Stimulated activated CD4-positive, alpha-beta T cell treated with anti-CD3 and anti-CD28 coated beads, Interleukin-1b, Interleukin-23, amount 100 ng/mL, for 4 hours (primary cell): ENCODE measurements at regions not wholly inside any gene's neighbourhood (a gene's known extent, or its start where the extent isn't known, plus 50 kb on each side); places are given as distances from the start of the nearest gene placed in this dataset.
"Not testable (repeated sequence)": the region's sequence is repeated elsewhere in the genome, so short reads cannot be mapped to it uniquely, and the experiment has no call there.

Experiments used
- DNase-seq, 2 donors: peaks; one replicate each; pipeline ENCODE4 v3.0.0-alpha.2; 2020; ENCODE audit warnings: low read depth in 2 of 2

DNA sequence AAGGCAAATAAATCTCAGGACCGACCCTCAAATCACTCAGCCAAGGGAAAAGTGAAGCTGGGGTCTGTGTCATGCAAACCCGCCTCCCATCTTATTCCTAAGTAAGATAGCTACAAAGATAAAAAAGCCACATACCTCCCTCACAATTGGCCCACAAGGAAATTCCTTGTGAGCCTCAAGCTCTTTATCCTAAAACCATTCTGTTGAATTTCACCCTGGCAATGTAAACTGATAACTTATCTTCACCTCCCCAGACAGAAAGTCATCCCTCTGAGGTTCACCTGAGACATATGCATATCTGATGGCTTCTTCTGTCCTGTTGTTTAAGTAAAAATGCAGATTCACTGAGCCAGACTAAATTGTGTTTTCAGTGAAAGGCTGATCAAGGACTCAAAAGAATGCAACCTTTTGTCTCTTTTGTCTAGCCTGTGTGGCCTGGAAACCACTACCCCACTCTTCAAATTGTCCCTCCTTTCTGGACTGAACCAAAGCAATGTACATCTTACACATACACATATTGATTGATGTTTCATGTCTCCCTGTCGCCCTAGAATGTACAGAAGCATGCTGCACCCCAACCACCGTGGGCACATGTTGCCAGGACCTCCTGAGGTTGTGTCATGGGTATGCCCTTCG lies 91.3 kb downstream of the MFAP3L start:
- DNase-seq = no peak

DNA sequence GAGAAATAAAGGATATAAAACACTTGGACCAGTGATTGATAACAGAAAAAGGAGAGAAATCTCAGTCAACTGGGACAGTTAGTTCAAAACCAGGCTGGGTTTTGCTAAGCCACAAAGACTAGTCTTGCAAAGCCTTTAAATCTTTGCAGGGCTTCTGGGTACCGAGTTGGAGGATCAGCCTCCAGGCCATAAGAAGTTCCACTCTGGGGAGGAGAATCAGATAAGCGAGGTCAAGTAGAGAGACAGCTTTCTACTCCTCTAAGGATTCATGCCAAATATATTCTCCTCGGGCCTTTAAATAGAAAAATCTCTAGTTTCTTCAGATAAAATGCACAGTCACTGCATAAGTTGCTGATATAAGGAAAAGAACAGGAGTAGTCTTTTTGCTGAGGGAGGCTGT lies 92.7 kb downstream of the MFAP3L start:
- DNase-seq = no peak

DNA sequence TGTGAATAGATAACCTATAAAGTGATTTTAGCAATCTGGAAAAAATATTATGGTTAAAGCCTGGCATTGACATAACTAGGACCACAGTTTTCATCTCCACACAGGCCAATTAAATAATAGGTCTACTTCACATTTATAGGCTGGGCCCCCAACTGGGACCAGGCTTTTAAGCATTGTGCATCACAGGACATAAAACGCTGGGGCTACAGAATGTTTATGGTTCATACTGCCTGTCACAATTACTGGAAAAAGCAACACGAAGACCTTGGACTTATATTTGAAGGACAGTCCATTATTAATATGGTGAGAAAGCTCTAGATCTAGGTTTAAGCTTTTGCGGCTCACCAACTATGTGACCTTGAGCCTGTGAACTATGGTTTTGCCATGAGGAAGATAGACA lies 94.2 kb downstream of the MFAP3L start:
- no peak for DNase-seq

DNA sequence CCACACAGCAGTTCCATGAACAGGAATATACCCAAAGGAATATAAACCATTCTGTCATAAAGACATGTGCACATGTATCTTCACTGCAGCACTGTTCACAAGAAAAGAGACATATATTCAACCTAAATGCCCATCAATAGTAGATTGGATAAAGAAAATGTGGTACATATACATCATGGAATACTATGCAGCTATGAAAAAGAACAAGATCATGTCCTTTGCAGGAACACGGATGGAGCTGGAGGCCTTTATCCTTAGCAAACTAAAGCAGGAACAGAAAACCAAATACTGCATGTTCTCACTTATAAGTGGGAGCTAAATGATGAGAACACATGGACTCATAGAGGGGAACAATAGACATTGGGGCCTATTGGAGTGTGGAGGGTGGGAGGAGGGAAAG lies 95.4 kb downstream of the MFAP3L start:
- not testable (repeated sequence) for DNase-seq

DNA sequence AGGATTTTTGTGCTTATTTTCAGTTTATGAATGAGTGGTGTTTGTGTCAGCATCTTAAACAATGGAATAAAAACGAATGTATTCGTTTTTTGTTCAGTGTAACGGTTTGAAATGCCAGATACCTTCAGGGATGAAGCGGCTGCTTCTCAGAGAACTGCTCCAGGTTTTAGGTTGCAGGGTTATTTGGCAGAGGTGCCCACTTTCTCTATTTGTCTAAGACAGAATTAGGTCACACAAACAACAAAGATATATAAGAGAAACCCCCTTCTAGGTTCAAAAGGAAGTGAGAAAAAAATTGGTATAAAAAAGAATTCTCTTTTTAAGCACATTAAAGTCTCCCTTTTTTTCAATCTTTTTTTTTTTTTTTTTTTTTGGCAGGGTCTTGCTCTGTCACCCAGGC lies 98.9 kb downstream of the MFAP3L start:
- DNase-seq = no peak

DNA sequence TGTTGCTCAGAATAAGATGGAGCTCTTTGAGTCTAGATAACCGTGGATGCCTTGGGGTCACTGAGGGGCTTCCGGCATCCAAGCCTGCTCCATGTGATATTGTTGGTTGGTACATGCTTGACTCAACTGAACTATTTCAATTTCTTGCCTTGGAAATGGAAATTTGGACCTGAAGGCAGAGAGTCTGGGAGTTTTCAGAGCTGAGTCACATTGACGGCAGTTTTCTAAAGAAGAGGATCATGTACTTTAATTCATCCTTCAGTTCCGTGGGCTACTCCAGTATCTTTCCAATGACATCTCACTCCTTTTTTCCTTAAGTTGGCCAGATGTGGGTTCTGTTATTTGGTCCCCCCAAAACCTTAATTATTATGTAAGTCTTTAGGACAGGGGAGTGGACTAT lies 100.5 kb downstream of the MFAP3L start:
- no peak for DNase-seq

DNA sequence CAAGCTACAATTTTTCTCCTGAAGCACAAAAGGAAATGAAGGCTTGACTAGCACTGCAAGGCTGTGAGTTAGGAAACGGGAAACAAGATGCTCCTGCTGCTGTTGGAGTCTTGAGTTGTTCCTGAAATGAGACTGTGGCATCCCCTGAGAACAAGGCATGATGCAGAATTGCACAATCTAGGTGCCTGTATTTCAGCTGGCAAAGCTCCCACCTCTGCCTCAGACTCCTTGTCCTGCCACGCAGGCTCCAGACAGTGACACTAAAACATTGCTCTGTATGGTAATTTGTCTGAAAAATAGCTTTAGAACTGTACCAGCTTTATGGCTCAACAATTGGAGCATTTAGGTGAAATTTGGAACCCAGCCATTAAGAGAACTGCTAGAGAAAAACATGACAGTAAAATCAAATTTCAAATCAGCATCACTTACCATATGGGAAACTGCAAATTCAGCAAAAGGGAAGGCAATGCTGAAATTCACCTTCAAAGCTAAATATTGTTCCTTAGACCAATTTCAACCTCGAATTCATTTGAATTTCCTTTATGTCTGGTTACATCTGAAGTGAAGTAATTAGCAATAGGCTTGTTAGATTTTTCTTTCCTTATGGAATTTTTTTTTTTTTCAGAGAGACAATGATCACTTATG lies 103.4 kb downstream of the MFAP3L start:
- no peak for DNase-seq

DNA sequence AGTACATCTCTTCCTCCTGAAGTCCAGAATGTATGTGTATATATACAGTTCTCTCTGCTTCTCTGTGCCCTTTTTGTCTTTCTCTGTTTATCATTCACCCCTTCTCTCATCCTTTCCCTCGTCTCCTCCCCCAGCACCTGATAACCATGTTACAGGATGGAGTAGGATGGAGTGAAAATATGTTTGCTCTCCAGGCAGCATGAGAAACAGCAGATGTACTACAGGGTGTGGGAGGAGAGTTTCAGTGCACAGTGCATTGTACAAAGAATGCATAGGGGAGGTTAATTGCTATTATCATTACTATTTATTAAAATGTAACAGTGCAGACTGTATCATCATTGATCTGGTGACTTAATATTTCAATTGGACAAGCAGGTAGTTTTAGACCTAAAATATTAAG lies 104.5 kb downstream of the MFAP3L start:
- no peak for DNase-seq

DNA sequence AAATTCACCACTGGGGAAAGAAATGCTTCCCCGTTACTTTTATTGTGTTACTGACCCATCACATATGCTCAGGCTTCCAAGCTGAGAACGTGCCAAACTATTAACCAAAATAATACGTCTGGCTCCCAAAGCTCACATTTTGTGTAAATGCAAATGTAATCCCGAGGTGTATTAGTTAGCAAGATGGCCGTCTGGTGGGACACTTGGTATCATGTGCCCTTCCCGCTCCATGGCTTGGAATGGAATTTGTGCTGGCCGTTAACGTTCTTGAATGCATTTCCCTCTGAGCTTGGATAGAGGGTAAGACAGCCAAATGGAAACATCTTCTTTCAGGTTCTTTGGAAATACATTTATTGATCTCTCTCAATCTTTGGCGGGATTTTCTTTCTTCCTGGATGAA lies 105.0 kb downstream of the MFAP3L start:
- no peak for DNase-seq

DNA sequence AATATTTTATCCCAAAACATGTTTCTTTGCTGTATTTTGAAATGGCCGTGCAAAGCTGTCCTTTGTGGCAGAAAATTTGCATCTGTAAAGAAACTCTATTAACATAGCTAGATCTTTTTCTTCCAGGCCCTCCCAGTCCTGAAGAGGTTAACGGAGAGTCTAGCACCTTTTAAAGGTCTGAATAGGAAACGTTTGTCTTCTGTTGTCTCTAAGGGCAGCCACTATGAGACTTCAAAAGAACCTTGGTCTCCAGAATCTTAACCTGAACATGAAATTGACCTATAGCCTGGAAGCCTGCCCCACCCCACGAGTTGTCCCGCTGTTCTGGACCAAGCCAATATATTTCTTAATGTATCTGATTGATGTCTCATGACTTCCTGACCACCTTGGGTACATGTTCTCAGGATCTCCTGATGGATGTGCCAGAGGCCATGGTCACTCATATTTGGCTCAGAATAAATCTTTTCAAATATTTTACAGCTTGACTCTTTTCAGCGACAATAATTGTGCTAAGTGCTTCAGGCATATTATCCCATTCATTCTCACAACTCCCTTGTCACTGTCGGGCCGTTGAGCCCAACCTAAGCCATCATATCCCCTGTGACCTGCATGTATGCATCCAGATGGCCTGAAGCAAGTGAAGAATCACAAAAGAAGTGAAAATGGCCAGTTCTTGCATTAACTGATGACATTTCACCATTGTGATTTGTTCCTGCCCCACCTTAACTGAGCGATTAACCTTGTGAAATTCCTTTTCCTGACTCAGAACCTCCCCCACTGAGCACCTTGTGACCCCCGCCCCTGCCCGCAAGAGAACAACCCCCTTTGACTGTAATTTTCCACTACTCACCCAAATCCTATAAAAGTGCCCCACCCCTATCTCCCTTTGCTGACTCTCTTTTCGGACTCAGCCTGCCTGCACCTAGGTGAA lies 106.7 kb downstream of the MFAP3L start:
- not testable (repeated sequence) for DNase-seq

DNA sequence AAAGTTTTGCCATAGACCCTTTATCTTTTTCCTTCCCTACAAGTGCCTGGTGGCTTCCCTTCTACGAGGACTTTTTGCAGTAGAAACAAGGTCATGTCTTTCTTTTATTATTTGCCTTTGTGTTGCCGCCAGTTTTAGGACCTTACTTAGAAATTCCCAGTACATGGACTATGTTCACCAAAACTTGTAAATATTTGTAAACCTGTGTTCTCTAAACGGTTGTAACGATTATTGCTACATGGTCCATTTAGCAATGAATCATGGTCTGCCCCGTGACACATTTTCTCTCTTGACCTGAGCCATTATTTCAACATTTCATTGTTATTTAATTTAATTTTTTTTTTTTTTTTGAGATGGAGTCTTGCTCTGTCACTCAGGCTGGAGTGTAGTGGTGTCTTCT lies 110.7 kb downstream of the MFAP3L start:
- DNase-seq = no peak

DNA sequence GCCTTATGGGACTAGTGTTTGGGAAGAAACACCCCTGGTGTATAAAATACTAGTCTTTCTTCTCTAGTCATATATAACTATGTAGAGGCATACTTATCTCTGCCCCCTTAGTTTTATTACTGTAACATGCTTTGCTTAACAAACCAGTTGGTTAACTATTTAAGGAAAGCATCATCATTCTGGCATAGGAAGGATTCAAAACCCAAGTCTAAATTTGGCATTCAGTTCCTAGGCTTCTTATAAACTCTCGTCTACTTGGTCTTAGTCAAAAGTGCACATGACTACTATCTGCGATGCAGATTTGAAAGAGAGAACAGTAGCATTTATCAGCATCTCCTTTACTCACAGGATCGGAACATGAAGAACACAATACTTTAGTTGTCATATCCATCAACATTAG lies 111.3 kb downstream of the MFAP3L start:
- DNase-seq = no peak

DNA sequence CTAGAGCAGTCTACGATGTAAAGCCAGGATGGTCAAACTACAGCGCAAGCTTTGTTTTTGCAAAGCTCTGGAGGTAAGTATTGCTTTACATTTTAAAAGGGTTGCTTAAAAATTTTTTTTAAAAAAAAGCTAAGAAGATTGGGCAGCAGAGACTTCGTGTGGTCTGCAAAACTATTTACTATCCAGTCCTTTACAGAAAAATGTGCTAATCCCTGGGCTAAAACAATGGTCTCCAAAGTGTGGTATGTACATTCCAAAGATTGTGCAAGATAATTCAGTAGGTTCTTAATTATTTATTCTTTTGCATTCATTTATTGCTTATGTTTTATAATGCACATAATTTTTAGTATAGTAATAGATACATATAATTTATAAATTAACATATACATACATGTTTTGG lies 113.2 kb downstream of the MFAP3L start:
- no peak for DNase-seq

DNA sequence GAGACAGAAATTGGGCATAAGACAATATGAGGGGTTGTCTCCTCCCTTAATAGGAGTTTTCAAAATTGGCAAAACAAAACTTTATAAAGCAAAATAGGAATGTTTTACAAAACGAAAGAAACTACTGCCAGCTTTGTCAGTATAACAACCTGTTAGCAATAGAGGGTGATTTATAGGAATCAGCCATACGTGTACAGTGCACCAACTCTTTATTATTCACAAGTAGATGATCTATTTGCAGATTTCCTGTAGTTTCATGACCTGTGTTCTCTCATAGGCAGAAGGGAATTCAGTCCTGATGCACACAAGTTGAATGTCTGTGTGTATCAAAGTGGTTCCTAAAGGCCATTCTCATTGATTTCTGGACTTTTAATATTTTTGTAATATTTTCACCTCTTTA lies 116.3 kb downstream of the MFAP3L start:
- DNase-seq = no peak

DNA sequence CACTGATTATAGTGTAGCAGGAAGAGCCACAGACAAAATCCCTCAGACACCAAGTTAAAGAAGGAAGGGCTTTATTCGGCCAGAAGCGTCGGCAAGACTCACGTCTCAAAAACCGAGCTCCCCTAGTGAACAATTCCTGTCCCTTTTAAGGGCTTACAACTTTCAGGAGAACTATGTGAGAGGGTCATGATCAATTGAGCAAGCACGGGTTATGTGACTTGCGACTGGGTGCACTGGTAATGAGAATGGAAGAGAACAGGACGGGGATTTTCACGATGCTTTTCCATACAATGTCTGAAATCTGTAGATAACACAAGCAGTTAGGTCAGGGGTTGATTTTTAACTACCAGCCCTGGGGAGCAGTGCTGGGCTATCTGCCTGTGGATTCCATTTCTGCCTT lies 116.7 kb downstream of the MFAP3L start:
- DNase-seq = no peak

DNA sequence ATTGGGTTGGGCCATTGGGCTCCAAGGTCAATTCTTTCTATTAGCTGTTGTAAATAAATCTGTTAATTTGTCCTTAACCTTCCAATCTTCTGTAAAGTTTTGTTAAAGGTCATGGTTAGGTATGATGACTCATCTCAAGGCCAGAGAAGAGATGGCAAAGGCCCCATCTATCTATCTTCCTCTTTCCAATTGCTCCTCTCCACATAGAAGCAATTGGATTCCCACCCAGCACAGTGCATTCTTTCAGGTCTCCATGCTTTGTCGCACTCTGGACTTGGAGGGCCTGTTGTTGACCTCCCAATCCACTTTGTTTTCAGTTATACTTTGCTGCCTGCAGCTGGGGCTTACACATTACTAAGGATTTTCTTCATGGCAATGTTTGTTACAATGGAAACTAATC lies 118.5 kb downstream of the MFAP3L start:
- no peak for DNase-seq

DNA sequence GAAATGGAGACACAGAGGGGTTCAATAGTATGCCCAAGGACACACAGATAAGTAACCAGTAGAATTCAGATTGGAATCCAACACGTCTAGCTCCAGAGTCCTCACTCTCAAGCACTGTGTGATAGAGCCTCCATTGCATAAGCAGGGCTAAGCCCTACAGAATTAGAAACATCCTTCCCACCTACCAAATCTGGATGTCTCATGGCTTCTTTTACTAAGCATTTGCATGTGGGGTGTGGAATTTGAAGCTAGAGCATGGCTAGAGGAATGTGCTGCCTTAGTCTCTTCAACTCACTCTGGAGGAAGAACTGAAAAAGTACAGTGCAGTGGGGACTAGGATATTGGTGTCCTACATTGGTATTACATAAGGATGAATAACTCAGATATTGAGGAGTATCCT lies 119.4 kb downstream of the MFAP3L start:
- no peak for DNase-seq

DNA sequence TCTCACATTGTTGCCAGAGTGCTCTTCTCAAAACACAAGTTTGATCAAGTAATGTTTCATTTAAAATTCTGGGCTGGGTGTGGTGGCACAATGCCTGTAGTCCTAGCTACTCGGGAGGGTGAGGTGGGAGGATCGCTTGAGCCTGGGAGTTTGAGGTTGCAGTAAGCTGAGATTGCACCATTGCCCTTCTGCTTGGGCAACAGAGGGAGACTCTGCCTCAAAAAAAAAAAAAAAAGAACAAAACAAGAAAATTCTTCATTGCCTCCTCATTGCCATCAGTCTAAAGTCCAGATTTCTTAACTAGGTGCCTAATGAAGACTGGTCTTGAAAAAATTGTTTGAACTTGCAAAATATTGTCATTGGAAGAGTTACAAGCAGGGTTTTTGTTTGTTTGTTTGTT lies 120.1 kb downstream of the MFAP3L start:
- no peak for DNase-seq

DNA sequence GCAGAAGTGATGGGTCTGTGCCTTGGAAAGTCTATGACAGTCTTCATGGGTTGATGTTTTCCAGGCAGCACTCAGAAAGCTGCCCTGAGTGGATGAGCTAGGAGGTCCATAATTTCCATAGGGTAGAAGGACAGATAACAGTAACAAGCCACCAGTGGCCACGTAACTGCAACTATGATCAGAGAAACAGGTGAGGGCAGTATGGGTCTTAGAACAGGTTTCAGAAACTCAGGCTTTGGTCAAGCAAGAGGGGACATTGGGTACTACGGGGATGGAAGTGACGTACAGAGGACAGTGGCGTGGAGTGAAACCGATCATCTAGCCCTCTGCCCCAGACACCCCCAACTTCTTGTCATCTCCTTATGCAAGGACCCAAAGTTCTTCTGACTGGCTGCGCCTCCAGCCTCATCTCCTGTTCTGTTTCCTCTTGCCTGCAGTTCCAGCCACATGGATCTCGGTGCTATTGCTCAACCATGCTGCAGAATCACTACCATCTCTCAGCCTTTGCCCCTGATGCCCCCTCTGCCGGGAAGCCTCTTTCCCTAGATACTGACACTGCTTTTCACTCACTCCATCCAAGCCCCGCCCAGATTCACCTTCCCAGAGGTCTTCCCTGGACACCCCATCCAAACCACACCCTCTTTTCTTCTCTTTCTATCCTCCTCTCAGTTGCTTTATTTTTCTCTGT lies 123.4 kb downstream of the MFAP3L start:
- DNase-seq = no peak

DNA sequence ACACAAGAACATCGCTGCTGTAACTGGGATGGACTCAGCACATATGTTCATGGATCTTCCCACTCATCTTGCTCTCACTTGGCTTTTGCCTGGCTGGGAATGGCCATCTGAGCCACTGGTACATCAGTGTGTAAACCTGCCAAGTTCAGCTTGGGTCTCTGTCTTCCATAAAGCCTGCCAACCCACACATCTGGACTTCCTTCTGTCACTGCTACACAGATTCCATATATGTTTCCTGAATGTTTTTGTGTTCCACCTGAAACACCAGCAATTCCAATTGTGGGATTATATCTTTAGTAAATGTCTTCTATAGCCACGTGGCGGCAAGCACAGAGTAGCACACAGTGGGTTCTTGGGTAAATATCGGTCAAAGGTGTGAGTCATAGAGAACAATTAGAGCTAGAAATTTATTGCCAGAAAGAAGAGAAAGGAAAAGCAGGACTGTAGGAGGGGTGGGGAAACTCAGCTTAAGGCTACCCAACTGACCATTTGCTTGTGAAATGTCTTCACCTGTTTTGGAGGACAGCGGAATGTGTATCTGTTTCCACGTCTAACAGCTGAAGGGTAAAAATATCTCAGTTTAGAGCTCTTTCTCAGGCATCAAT lies 125.9 kb downstream of the MFAP3L start:
- no peak for DNase-seq

DNA sequence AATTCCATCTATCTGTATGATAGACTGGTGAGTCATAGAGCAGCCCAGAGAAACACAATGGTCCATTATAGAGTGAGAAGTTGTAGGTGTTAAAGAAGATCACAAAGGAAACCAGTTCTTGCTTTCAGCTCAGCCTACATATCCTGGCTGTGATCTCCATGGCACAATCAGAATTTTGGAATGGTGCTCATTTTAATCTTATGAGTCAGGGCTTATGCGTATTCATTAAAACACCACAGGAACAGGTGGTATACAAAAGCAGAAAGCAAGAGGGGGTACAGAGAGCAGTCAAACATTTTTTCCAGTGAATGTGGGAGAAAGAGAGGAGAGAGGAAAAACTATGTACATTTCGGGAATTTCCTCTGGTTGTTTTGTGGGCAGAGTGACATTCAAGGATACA lies 126.9 kb downstream of the MFAP3L start:
- DNase-seq = no peak

DNA sequence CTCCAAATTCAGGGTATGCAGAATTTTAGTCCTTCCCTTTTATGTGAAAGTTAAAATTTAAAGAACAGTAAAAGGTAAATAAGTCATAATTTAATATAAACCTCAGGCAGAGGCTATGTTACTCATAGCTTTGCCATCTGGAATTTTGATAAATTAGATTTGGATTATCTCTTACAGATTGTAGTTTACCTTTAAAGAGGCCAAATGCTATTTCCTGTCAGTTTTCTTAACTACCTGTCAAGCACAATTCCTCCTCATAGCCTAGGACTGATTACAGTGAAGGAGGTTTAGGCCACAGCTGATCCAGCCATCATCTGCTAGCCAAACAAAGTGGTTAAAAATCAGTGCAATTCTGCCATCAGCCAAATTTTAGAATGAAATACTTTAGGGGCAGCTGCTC lies 128.1 kb downstream of the MFAP3L start:
- DNase-seq = no peak
